Stimulated activated CD4-positive, alpha-beta T cell treated with anti-CD3 and anti-CD28 coated beads, TNF-alpha, amount 100 ng/mL, for 24 hours (primary cell): ENCODE measurements at regions not wholly inside any gene's neighbourhood (a gene's known extent, or its start where the extent isn't known, plus 50 kb on each side); places are given as distances from the start of the nearest gene placed in this dataset.
"Not testable (repeated sequence)": the region's sequence is repeated elsewhere in the genome, so short reads cannot be mapped to it uniquely, and the experiment has no call there.

Source experiments
- DNase-seq, 3 experiments: peaks; one replicate each; pipeline ENCODE4 v3.0.0-alpha.2; 2020; ENCODE audit warnings: low read depth in 3 of 3

GRCh38 chr12:91249518-91250272 lies 67.1 kb upstream of the DCN start:
- no peak for DNase-seq

GRCh38 chr12:91249054-91249453 lies 66.4 kb upstream of the DCN start:
- DNase-seq, result no peak

GRCh38 chr12:91243177-91243576 lies 60.6 kb upstream of the DCN start:
- DNase-seq, result not testable (repeated sequence)

GRCh38 chr12:91241756-91242155 lies 59.1 kb upstream of the DCN start:
- DNase-seq, result no peak

- DNase-seq, result no peak
These were observed 57.9 kb upstream of the DCN start for GRCh38 chr12:91240386-91241095.

GRCh38 chr12:91239481-91239880 lies 56.9 kb upstream of the DCN start:
- DNase-seq, result no peak
